ENCODE measurements at regions not wholly inside any gene's neighbourhood (a gene's known extent, or its start where the extent isn't known, plus 50 kb on each side); places are given as distances from the start of the nearest gene placed in this dataset.
"Not testable (repeated sequence)": the region's sequence is repeated elsewhere in the genome, so short reads cannot be mapped to it uniquely, and the experiment has no call there.

DNA sequence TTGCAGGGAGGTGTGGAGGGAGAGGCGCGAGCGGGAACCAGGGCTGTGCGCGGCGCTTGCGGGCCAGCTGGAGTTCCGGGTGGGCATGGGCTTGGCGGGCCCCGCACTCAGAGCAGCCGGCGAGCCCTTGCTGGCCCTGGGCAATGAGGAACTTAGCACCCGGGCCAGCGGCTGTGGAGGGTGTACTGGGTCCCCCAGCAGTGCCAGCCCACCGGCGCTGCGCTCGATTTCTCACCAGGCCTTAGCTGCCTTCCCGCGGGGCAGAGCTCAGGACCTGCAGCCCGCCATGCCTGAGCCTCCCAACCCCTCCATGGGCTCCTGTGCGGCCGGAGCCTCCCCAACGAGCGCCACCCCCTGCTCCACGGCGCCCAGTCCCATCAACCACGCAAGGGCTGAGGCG is 243.2 kb downstream of the TFAP2A start:
- not testable (repeated sequence) for TF ChIP-seq POLR2AphosphoS5 (IDR thresholded peaks at IDR 0.05)
- TF ChIP-seq, protein P1, sequence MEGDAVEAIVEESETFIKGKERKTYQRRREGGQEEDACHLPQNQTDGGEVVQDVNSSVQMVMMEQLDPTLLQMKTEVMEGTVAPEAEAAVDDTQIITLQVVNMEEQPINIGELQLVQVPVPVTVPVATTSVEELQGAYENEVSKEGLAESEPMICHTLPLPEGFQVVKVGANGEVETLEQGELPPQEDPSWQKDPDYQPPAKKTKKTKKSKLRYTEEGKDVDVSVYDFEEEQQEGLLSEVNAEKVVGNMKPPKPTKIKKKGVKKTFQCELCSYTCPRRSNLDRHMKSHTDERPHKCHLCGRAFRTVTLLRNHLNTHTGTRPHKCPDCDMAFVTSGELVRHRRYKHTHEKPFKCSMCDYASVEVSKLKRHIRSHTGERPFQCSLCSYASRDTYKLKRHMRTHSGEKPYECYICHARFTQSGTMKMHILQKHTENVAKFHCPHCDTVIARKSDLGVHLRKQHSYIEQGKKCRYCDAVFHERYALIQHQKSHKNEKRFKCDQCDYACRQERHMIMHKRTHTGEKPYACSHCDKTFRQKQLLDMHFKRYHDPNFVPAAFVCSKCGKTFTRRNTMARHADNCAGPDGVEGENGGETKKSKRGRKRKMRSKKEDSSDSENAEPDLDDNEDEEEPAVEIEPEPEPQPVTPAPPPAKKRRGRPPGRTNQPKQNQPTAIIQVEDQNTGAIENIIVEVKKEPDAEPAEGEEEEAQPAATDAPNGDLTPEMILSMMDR (IDR thresholded peaks at IDR 0.05 in 8 of 11, conservative IDR thresholded peaks at IDR 0.05 in 3 of 11): not testable (repeated sequence)

Data from spleen (tissue), 7 donors.